ENCODE measurements at regions not wholly inside any gene's neighbourhood (a gene's known extent, or its start where the extent isn't known, plus 50 kb on each side); places are given as distances from the start of the nearest gene placed in this dataset.
"Not testable (repeated sequence)": the region's sequence is repeated elsewhere in the genome, so short reads cannot be mapped to it uniquely, and the experiment has no call there.

- peak; percentile 67 for DNase-seq (ENCODE audit: low read depth)
- TF ChIP-seq CTCF (conservative IDR thresholded peaks at IDR 0.05; ENCODE audit: low read length) = no peak
- no peak overlapping the region for H3K4me3 ChIP-seq (ENCODE audit: low read length)
These were observed 261.4 kb upstream of the MME start for GRCh38 chr3:154818676-154819255.

GRCh38 chr3:154810017-154810416 lies 270.1 kb upstream of the MME start:
- H3K4me3 ChIP-seq (ENCODE audit: low read length); DNase-seq (ENCODE audit: low read depth): not testable (repeated sequence)

- no peak for TF ChIP-seq CTCF (conservative IDR thresholded peaks at IDR 0.05; ENCODE audit: low read length)
- H3K4me3 ChIP-seq (ENCODE audit: low read length) = no peak overlapping the region
- DNase-seq (ENCODE audit: low read depth) = no peak
These were observed 278.4 kb upstream of the MME start for GRCh38 chr3:154801729-154802128.

- TF ChIP-seq CTCF (conservative IDR thresholded peaks at IDR 0.05; ENCODE audit: low read length) = no peak
- H3K4me3 ChIP-seq (ENCODE audit: low read length) = no peak overlapping the region
- DNase-seq (ENCODE audit: low read depth) = peak; percentile 35
These were observed 280.3 kb upstream of the MME start for GRCh38 chr3:154799800-154800199.

GRCh38 chr3:154795582-154795981 lies 284.5 kb upstream of the MME start:
- no peak overlapping the region for H3K4me3 ChIP-seq (ENCODE audit: low read length)
- TF ChIP-seq CTCF (conservative IDR thresholded peaks at IDR 0.05; ENCODE audit: low read length) = no peak
- DNase-seq (ENCODE audit: low read depth) = peak; percentile 93

GRCh38 chr3:154794814-154795445 lies 285.2 kb upstream of the MME start:
- TF ChIP-seq CTCF (conservative IDR thresholded peaks at IDR 0.05; ENCODE audit: low read length) = no peak

GRCh38 chr3:154794391-154794790 lies 285.7 kb upstream of the MME start:
- no peak overlapping the region for H3K4me3 ChIP-seq (ENCODE audit: low read length)
- no peak for TF ChIP-seq CTCF (conservative IDR thresholded peaks at IDR 0.05; ENCODE audit: low read length)
- DNase-seq (ENCODE audit: low read depth) = peak; percentile 49

More at GRCh38 chr3:154794814-154795445, 285.2 kb upstream of the MME start:
- H3K4me3 ChIP-seq (ENCODE audit: low read length) = no peak overlapping the region
- DNase-seq (ENCODE audit: low read depth) = no peak

Data from AG10803 (cell line).